ENCODE measurements at regions not wholly inside any gene's neighbourhood (a gene's known extent, or its start where the extent isn't known, plus 50 kb on each side); places are given as distances from the start of the nearest gene placed in this dataset.

DNA sequence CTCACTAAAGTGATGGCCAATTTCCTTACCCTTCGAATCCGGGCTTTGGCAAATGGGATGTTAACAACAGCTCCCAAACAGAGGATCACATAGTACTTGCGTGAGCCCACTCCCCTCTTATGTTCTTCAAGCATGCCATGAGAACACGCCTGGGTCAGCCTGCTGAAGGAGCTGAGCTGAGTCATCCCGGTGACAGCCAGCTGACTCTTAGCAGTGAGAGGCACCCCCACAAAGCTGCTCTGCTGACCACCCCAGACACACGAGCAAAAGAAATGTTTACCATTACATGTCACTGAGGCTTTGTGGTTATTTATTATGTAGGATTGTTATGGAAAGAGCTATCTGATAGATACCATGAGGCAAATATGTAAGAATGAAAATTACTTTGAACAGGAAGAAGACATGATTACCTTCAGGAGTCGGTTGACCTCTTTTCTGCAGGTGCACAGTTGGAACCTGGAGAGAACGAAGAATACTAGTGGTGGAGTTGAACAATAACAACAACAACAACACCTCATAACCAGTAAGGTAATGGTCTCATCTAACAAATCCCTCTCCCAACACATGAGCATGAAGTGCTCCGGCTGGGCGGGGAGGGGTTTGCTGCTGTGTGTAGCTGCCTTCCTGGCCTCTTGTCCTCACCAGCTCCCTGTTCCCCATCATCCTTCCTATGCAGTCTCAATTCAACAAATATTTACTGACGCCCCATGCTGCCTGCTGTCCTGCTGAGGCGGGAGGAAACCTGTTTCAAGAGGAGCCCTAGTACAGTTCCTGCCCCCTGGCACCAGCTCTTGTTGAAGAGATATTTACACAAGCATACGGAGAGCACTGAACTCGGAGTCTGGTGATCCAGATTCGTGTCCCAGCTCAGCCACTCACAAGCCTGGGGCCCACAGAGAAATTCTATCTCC is 69.4 kb upstream of the LHFPL2 start:
- no peak for TF ChIP-seq POLR2A (IDR thresholded peaks at IDR 0.05)
- TF ChIP-seq, protein P1, sequence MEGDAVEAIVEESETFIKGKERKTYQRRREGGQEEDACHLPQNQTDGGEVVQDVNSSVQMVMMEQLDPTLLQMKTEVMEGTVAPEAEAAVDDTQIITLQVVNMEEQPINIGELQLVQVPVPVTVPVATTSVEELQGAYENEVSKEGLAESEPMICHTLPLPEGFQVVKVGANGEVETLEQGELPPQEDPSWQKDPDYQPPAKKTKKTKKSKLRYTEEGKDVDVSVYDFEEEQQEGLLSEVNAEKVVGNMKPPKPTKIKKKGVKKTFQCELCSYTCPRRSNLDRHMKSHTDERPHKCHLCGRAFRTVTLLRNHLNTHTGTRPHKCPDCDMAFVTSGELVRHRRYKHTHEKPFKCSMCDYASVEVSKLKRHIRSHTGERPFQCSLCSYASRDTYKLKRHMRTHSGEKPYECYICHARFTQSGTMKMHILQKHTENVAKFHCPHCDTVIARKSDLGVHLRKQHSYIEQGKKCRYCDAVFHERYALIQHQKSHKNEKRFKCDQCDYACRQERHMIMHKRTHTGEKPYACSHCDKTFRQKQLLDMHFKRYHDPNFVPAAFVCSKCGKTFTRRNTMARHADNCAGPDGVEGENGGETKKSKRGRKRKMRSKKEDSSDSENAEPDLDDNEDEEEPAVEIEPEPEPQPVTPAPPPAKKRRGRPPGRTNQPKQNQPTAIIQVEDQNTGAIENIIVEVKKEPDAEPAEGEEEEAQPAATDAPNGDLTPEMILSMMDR (IDR thresholded peaks at IDR 0.05) = no peak
